ENCODE measurements at regions not wholly inside any gene's neighbourhood (a gene's known extent, or its start where the extent isn't known, plus 50 kb on each side); places are given as distances from the start of the nearest gene placed in this dataset.

GRCh38 chr3:34238407-34238806 lies 440.0 kb downstream of the PDCD6IP start:
- TF ChIP-seq CTCF (IDR thresholded peaks at IDR 0.05) = no peak
- peaks cover 53% of the 10 kb centered on the region for H3K4me1 Mint-ChIP-seq (ENCODE audit: low read depth)
- no peak overlapping the region for H3K4me3 Mint-ChIP-seq (ENCODE audit: unreplicated experiment)
- H3K27me3 Mint-ChIP-seq (ENCODE audit: low read depth) = no peaks in the 10 kb centered on the region
- DNase-seq (ENCODE audit: low spot score) = no peak
- no peak overlapping the region for H3K27ac Mint-ChIP-seq (ENCODE audit: unreplicated experiment)
- H3K36me3 Mint-ChIP-seq (ENCODE audit: low read depth) = no peaks in the 10 kb centered on the region
- H3K9me3 Mint-ChIP-seq (ENCODE audit: low read depth) = no peaks in the 10 kb centered on the region

- DNase-seq (ENCODE audit: low spot score) = no peak
- H3K27me3 Mint-ChIP-seq (ENCODE audit: low read depth) = no peaks in the 10 kb centered on the region
- peaks cover 53% of the 10 kb centered on the region for H3K4me1 Mint-ChIP-seq (ENCODE audit: low read depth)
- H3K27ac Mint-ChIP-seq (ENCODE audit: unreplicated experiment) = no peak overlapping the region
- H3K4me3 Mint-ChIP-seq (ENCODE audit: unreplicated experiment) = no peak overlapping the region
- no peaks in the 10 kb centered on the region for H3K36me3 Mint-ChIP-seq (ENCODE audit: low read depth)
- no peaks in the 10 kb centered on the region for H3K9me3 Mint-ChIP-seq (ENCODE audit: low read depth)
- TF ChIP-seq CTCF (IDR thresholded peaks at IDR 0.05) = no peak
These were observed 440.9 kb downstream of the PDCD6IP start for GRCh38 chr3:34239287-34239686.

- Mint-ChIP-seq H3K36me3 (ENCODE audit: low read depth) (no peaks in the 10 kb centered on the region), H3K27me3 (ENCODE audit: low read depth) (no peaks in the 10 kb centered on the region), H3K4me1 (ENCODE audit: low read depth) (peaks cover 53% of the 10 kb centered on the region), H3K27ac (ENCODE audit: unreplicated experiment) (no peak overlapping the region), H3K4me3 (ENCODE audit: unreplicated experiment) (no peak overlapping the region), H3K9me3 (ENCODE audit: low read depth) (no peaks in the 10 kb centered on the region)
- TF ChIP-seq CTCF (IDR thresholded peaks at IDR 0.05) = no peak
- no peak for DNase-seq (ENCODE audit: low spot score)
These were observed 441.4 kb downstream of the PDCD6IP start for GRCh38 chr3:34239875-34240274.

GRCh38 chr3:34247401-34247800 lies 449.0 kb downstream of the PDCD6IP start:
- DNase-seq (ENCODE audit: low spot score) = no peak
- no peak for TF ChIP-seq CTCF (IDR thresholded peaks at IDR 0.05)
- H3K9me3 Mint-ChIP-seq (ENCODE audit: low read depth) = peaks cover 8% of the 10 kb centered on the region
- H3K4me1 Mint-ChIP-seq (ENCODE audit: low read depth) = peaks cover 36% of the 10 kb centered on the region
- H3K36me3 Mint-ChIP-seq (ENCODE audit: low read depth) = peaks cover 6% of the 10 kb centered on the region
- no peak overlapping the region for H3K27ac Mint-ChIP-seq (ENCODE audit: unreplicated experiment)
- H3K27me3 Mint-ChIP-seq (ENCODE audit: low read depth) = no peaks in the 10 kb centered on the region
- H3K4me3 Mint-ChIP-seq (ENCODE audit: unreplicated experiment) = no peak overlapping the region

GRCh38 chr3:34248352-34248751 lies 449.9 kb downstream of the PDCD6IP start:
- TF ChIP-seq CTCF (IDR thresholded peaks at IDR 0.05) = no peak
- H3K36me3 Mint-ChIP-seq (ENCODE audit: low read depth) = peaks cover 6% of the 10 kb centered on the region
- H3K27ac Mint-ChIP-seq (ENCODE audit: unreplicated experiment) = no peak overlapping the region
- H3K27me3 Mint-ChIP-seq (ENCODE audit: low read depth) = no peaks in the 10 kb centered on the region
- H3K4me1 Mint-ChIP-seq (ENCODE audit: low read depth) = peaks cover 36% of the 10 kb centered on the region
- no peak overlapping the region for H3K4me3 Mint-ChIP-seq (ENCODE audit: unreplicated experiment)
- no peak for DNase-seq (ENCODE audit: low spot score)
- peaks cover 8% of the 10 kb centered on the region for H3K9me3 Mint-ChIP-seq (ENCODE audit: low read depth)
